Gastroesophageal sphincter (tissue), 3 donors: ENCODE measurements at regions not wholly inside any gene's neighbourhood (a gene's known extent, or its start where the extent isn't known, plus 50 kb on each side); places are given as distances from the start of the nearest gene placed in this dataset.

ENCODE experiments used
- CTCF ChIP-seq, 4 experiments: fragments of 200-600 bp in 2 of 4; fragments of 450-650 bp in 2 of 4; sonication (generic) in 1 of 4; IDR thresholded peaks; one replicate each; pipeline ENCODE4 v1.5.1; 2017 to 2019; ENCODE audit warnings: antibody characterized with exemption in 4 of 4, mild to moderate bottlenecking in 2 of 4, moderate library complexity in 2 of 4
- POLR2A ChIP-seq, 2 donors: fragments of 450-650 bp; IDR thresholded peaks; one replicate each; pipeline ENCODE4 v1.6.1; 2017; ENCODE audit warnings: antibody characterized with exemption in 2 of 2, mild to moderate bottlenecking in 2 of 2, moderate library complexity in 1 of 2
- POLR2AphosphoS5 ChIP-seq: sonication (generic); formaldehyde crosslinking; IDR thresholded peaks from one replicate; pipeline ENCODE4 v1.6.1; 2017; ENCODE audit warnings: antibody characterized with exemption

GRCh38 chr10:78416031-78417011 is 382.7 kb downstream of the RPS24 start:
- no peak for TF ChIP-seq CTCF (IDR thresholded peaks at IDR 0.05)
- no peak for TF ChIP-seq POLR2A (IDR thresholded peaks at IDR 0.05)
- no peak for TF ChIP-seq POLR2AphosphoS5
